ENCODE measurements at regions not wholly inside any gene's neighbourhood (a gene's known extent, or its start where the extent isn't known, plus 50 kb on each side); places are given as distances from the start of the nearest gene placed in this dataset.

- Histone ChIP-seq H3K14ac (ENCODE audit: insufficient read depth, low read length) (no peak overlapping the region), H3K27me3 (ENCODE audit: insufficient read depth, low read length) (peaks cover 3% of the 10 kb centered on the region; the same call in 1 of the 2 replicates), H2BK12ac (ENCODE audit: insufficient read length, low read depth, low read length) (no peak overlapping the region), H4K91ac (ENCODE audit: insufficient read length, low read depth, low read length) (no peak overlapping the region), H3K4me1 (ENCODE audit: insufficient read depth, low read length) (no peaks in the 10 kb centered on the region), H3K9ac (ENCODE audit: extremely low read depth, insufficient read length, low read length) (no peak overlapping the region), H2AFZ (ENCODE audit: low read length) (no peak overlapping the region), H3K27ac (ENCODE audit: insufficient read length, low read depth, low read length) (no peak overlapping the region), H3K56ac (ENCODE audit: insufficient read length, low read depth, low read length) (no peak overlapping the region), H3T11ph (ENCODE audit: low read length) (no peak overlapping the region), H4K5ac (ENCODE audit: insufficient read length, low read depth, low read length) (no peak overlapping the region), H3K23me2 (ENCODE audit: insufficient read length, low read depth, low read length, poor library complexity, severe bottlenecking) (no peaks in the 10 kb centered on the region), H2BK20ac (ENCODE audit: low read depth, low read length, poor library complexity, severe bottlenecking) (no peak overlapping the region), H2BK15ac (ENCODE audit: low read depth, low read length) (no peak overlapping the region), H2BK120ac (ENCODE audit: low read depth, low read length, poor library complexity, severe bottlenecking) (no peak overlapping the region), H2BK5ac (ENCODE audit: insufficient read length, low read length) (no peak overlapping the region), H2AK5ac (ENCODE audit: insufficient read length, low read length) (no peak overlapping the region), H3K23ac (ENCODE audit: insufficient read length, low read depth, low read length) (no peak overlapping the region), H3K4ac (ENCODE audit: low read depth, low read length) (no peak overlapping the region), H4K8ac (replicated peaks; ENCODE audit: insufficient read length, low read depth, low read length) (no peak overlapping the region), H3K9me3 (ENCODE audit: control insufficient read depth, low read depth, low read length) (no peaks in the 10 kb centered on the region), H3K79me1 (ENCODE audit: insufficient read depth, low read depth, low read length, poor library complexity, severe bottlenecking) (no peaks in the 10 kb centered on the region), H3K79me2 (ENCODE audit: insufficient read depth, low read length) (no peaks in the 10 kb centered on the region), H3K4me2 (ENCODE audit: insufficient read depth, insufficient read length, low read length) (peak overlapping the region; percentile 20), H3K18ac (ENCODE audit: insufficient read length, low read depth, low read length) (no peak overlapping the region), H4K20me1 (ENCODE audit: control insufficient read depth, insufficient read depth, insufficient read length) (no peaks in the 10 kb centered on the region)
- peak; percentile 81 for DNase-seq
- Mint-ChIP-seq H3K36me3 (ENCODE audit: insufficient read depth in 1 of 3, low read depth in 3 of 3) (no peaks in the 10 kb centered on the region; a peak in 1 of 7 replicates), H3K27ac (no peak overlapping the region), H3K27me3 (ENCODE audit: low read depth) (peaks cover 63% of the 10 kb centered on the region), H3K9me3 (no peaks in the 10 kb centered on the region), H3K4me1 (peaks cover 9 to 12% of the 10 kb centered on the region in 2 experiments), H3K4me3 (no peak overlapping the region)
- WGBS (ENCODE audit: extremely low coverage, insufficient read length, low lambda C conversion rate) = no CpG with 5 or more reads among the region's 17 CpGs
- TF ChIP-seq, protein P1, sequence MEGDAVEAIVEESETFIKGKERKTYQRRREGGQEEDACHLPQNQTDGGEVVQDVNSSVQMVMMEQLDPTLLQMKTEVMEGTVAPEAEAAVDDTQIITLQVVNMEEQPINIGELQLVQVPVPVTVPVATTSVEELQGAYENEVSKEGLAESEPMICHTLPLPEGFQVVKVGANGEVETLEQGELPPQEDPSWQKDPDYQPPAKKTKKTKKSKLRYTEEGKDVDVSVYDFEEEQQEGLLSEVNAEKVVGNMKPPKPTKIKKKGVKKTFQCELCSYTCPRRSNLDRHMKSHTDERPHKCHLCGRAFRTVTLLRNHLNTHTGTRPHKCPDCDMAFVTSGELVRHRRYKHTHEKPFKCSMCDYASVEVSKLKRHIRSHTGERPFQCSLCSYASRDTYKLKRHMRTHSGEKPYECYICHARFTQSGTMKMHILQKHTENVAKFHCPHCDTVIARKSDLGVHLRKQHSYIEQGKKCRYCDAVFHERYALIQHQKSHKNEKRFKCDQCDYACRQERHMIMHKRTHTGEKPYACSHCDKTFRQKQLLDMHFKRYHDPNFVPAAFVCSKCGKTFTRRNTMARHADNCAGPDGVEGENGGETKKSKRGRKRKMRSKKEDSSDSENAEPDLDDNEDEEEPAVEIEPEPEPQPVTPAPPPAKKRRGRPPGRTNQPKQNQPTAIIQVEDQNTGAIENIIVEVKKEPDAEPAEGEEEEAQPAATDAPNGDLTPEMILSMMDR (conservative IDR thresholded peaks at IDR 0.05) = peak; percentile 95
These were observed 251.2 kb downstream of the RRAGC start for GRCh38 chr1:38608202-38608864.

All from H9 (cell line).